ENCODE measurements at regions not wholly inside any gene's neighbourhood (a gene's known extent, or its start where the extent isn't known, plus 50 kb on each side); places are given as distances from the start of the nearest gene placed in this dataset.

DNA sequence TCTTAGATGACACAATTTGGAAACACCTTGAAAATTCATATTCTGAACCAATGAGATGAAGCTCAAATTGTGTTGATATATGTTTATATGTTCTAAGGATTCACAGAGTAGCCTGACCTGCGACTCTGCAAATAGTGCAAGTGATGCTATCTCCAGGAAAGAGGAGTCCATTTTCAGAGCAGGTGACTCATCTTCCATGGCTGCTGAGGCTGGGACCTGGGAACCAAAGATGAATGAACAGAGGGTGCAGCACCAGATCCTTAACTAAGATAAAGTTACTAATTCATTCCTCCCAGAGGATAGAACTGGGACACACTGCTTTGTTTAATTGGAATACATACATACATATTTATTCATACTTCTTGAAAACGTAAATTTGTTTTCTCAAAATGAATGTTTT, 240.6 kb upstream of the SEMA3C start:
- H3K27me3 ChIP-seq (ENCODE audit: control insufficient read depth in 2 of 2, insufficient read depth in 2 of 2, low read length in 2 of 2) = peaks cover 0 to 4% of the 10 kb centered on the region in 2 experiments
- no peak overlapping the region for H3K4me3 ChIP-seq (replicated peaks in 1 of 3; ENCODE audit: insufficient read depth in 1 of 3, low read depth in 1 of 3, low read length in 3 of 3)
- no peak overlapping the region for H3K27ac ChIP-seq (ENCODE audit: insufficient read depth, low read depth, low read length)
- no peaks in the 10 kb centered on the region for H3K4me1 ChIP-seq (ENCODE audit: control insufficient read depth, extremely low read depth, insufficient read depth, low read length)
- ChIA-PET POLR2A (no interaction called here), CTCF (no interaction called here)
- no peak for FAIRE-seq
- intact Hi-C loops (cut with micrococcal nuclease) (no loop called here), dilution Hi-C loops (cut with MboI; ENCODE audit: extremely low pct_ligation_motif_present, low sequenced_read_pairs) (no loop called here)
- H3K9ac ChIP-seq (replicated peaks; ENCODE audit: extremely low read depth, insufficient read depth, low read length) = no peak overlapping the region
- no peaks in the 10 kb centered on the region for H3K79me2 ChIP-seq (ENCODE audit: control insufficient read depth, insufficient read depth, low read length)
- no TSS peak for BruUV-seq (replicated peaks)
- H4K20me1 ChIP-seq (replicated peaks; ENCODE audit: control insufficient read depth, extremely low read depth, insufficient read depth, low read length) = no peaks in the 10 kb centered on the region
- no peak for DNase-seq (ENCODE audit: low read depth, low spot score)
- H3K36me3 ChIP-seq (ENCODE audit: control insufficient read depth in 2 of 2, extremely low read depth in 1 of 2, insufficient read depth in 2 of 2, low read length in 2 of 2) = no peaks in the 10 kb centered on the region
- no peaks in the 10 kb centered on the region for H3K9me1 ChIP-seq (replicated peaks; ENCODE audit: control insufficient read depth, extremely low read depth, insufficient read depth, low read length)
- no peaks in the 10 kb centered on the region for H3K9me3 ChIP-seq (replicated peaks; ENCODE audit: control insufficient read depth, insufficient read depth, low read length)
- TF ChIP-seq, protein P1, sequence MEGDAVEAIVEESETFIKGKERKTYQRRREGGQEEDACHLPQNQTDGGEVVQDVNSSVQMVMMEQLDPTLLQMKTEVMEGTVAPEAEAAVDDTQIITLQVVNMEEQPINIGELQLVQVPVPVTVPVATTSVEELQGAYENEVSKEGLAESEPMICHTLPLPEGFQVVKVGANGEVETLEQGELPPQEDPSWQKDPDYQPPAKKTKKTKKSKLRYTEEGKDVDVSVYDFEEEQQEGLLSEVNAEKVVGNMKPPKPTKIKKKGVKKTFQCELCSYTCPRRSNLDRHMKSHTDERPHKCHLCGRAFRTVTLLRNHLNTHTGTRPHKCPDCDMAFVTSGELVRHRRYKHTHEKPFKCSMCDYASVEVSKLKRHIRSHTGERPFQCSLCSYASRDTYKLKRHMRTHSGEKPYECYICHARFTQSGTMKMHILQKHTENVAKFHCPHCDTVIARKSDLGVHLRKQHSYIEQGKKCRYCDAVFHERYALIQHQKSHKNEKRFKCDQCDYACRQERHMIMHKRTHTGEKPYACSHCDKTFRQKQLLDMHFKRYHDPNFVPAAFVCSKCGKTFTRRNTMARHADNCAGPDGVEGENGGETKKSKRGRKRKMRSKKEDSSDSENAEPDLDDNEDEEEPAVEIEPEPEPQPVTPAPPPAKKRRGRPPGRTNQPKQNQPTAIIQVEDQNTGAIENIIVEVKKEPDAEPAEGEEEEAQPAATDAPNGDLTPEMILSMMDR (IDR thresholded peaks at IDR 0.05; ENCODE audit: extremely low read depth in 1 of 2, insufficient read depth in 1 of 2, low read depth in 1 of 2, low read length in 2 of 2) = no peak
- no peak for TF ChIP-seq EZH2 (IDR thresholded peaks at IDR 0.05; ENCODE audit: borderline replicate concordance, low read depth, low read length, severe bottlenecking)
- H2AFZ ChIP-seq (ENCODE audit: low read depth, low read length) = no peak overlapping the region
- no peak overlapping the region for H3K4me2 ChIP-seq (ENCODE audit: insufficient read depth, low read length)

GRCh38 chr7:81158189-81158588, 239.3 kb upstream of the SEMA3C start:
- Histone ChIP-seq H3K27ac (ENCODE audit: insufficient read depth, low read depth, low read length) (no peak overlapping the region), H4K20me1 (replicated peaks; ENCODE audit: control insufficient read depth, extremely low read depth, insufficient read depth, low read length) (no peaks in the 10 kb centered on the region), H3K27me3 (ENCODE audit: control insufficient read depth in 2 of 2, insufficient read depth in 2 of 2, low read length in 2 of 2) (peaks cover 0 to 4% of the 10 kb centered on the region in 2 experiments), H3K9ac (replicated peaks; ENCODE audit: extremely low read depth, insufficient read depth, low read length) (no peak overlapping the region), H3K79me2 (ENCODE audit: control insufficient read depth, insufficient read depth, low read length) (no peaks in the 10 kb centered on the region), H3K4me2 (ENCODE audit: insufficient read depth, low read length) (no peak overlapping the region), H3K4me3 (replicated peaks in 1 of 3; ENCODE audit: insufficient read depth in 1 of 3, low read depth in 1 of 3, low read length in 3 of 3) (no peak overlapping the region), H3K9me1 (replicated peaks; ENCODE audit: control insufficient read depth, extremely low read depth, insufficient read depth, low read length) (no peaks in the 10 kb centered on the region), H2AFZ (ENCODE audit: low read depth, low read length) (no peak overlapping the region), H3K36me3 (ENCODE audit: control insufficient read depth in 2 of 2, extremely low read depth in 1 of 2, insufficient read depth in 2 of 2, low read length in 2 of 2) (no peaks in the 10 kb centered on the region), H3K4me1 (ENCODE audit: control insufficient read depth, extremely low read depth, insufficient read depth, low read length) (no peaks in the 10 kb centered on the region), H3K9me3 (replicated peaks; ENCODE audit: control insufficient read depth, insufficient read depth, low read length) (no peaks in the 10 kb centered on the region)
- BruUV-seq (replicated peaks) = no TSS peak
- CTCF ChIA-PET = no interaction called here
- POLR2A ChIA-PET = no interaction called here
- no peak for FAIRE-seq
- dilution Hi-C loops (cut with MboI; ENCODE audit: extremely low pct_ligation_motif_present, low sequenced_read_pairs) (no loop called here), intact Hi-C loops (cut with micrococcal nuclease) (no loop called here)
- DNase-seq (ENCODE audit: low read depth, low spot score) = no peak
- TF ChIP-seq, protein P1 (IDR thresholded peaks at IDR 0.05; ENCODE audit: extremely low read depth in 1 of 2, insufficient read depth in 1 of 2, low read depth in 1 of 2, low read length in 2 of 2) = no peak
- TF ChIP-seq, protein P2, sequence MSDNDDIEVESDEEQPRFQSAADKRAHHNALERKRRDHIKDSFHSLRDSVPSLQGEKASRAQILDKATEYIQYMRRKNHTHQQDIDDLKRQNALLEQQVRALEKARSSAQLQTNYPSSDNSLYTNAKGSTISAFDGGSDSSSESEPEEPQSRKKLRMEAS (IDR thresholded peaks at IDR 0.05; ENCODE audit: insufficient read depth, insufficient read length) = no peak
- TF ChIP-seq GATA2 (IDR thresholded peaks at IDR 0.05; ENCODE audit: insufficient read depth, insufficient read length, low read depth, low read length) (no peak), MYC (IDR thresholded peaks at IDR 0.05; ENCODE audit: low read depth, low read length) (no peak), FOS (IDR thresholded peaks at IDR 0.05; ENCODE audit: borderline replicate concordance, insufficient read depth, low read length) (no peak), POLR2A (IDR thresholded peaks at IDR 0.05; ENCODE audit: low read depth, low read length) (no peak), POLR2AphosphoS5 (IDR thresholded peaks at IDR 0.05; ENCODE audit: insufficient read depth, low read depth, low read length) (no peak), JUN (IDR thresholded peaks at IDR 0.05; ENCODE audit: borderline replicate concordance, insufficient read depth, insufficient read length, low read depth) (no peak), EZH2 (IDR thresholded peaks at IDR 0.05; ENCODE audit: borderline replicate concordance, low read depth, low read length, severe bottlenecking) (no peak)
